HL-60 (cell line): ENCODE measurements at regions not wholly inside any gene's neighbourhood (a gene's known extent, or its start where the extent isn't known, plus 50 kb on each side); places are given as distances from the start of the nearest gene placed in this dataset.

Experiments used
- DNase-seq, 2 experiments: peaks; one replicate each; pipeline ENCODE4 v3.0.0-alpha.2; 2010 to 2020; ENCODE audit warnings: low read depth in 1 of 2, low spot score in 1 of 2
- H3K27ac ChIP-seq: fragments of 250-450 bp; sonication (Bioruptor Pico); replicated peaks from 2 replicates; pipeline ENCODE4 v1.5.1; 2020; ENCODE audit warnings: mild to moderate bottlenecking, moderate library complexity
- H3K27me3 ChIP-seq: fragments of 250-450 bp; sonication (Bioruptor Pico); 2 replicates; pipeline ENCODE4 v1.5.1; 2021; ENCODE audit warnings: mild to moderate bottlenecking, moderate library complexity; ENCODE audit not compliant: insufficient read depth, poor library complexity, severe bottlenecking
- H3K4me3 ChIP-seq: replicated peaks from 2 replicates; pipeline ENCODE4 v1.5.1; 2011; ENCODE audit warnings: mild to moderate bottlenecking, control low read depth, low read length; ENCODE audit not compliant: insufficient read depth
- GABPA ChIP-seq: IDR thresholded peaks from 2 replicates; pipeline ENCODE4 v1.6.1; 2012; ENCODE audit warnings: low read depth
- POLR2AphosphoS5 ChIP-seq: IDR thresholded peaks from 2 replicates; pipeline ENCODE4 v1.6.1; 2012; ENCODE audit warnings: low read depth
- SPI1 ChIP-seq: IDR thresholded peaks from 2 replicates; pipeline ENCODE4 v1.6.1; 2012; ENCODE audit warnings: low read depth, mild to moderate bottlenecking, borderline replicate concordance
- TF ChIP-seq, protein P1 (sequence below): IDR thresholded peaks from 2 replicates; pipeline ENCODE4 v1.6.1; 2012; ENCODE audit warnings: low read depth; ENCODE audit not compliant: insufficient replicate concordance
- TF ChIP-seq, protein P2 (sequence below): IDR thresholded peaks from one replicate; pipeline ENCODE4 v1.5.1; 2011; ENCODE audit warnings: low read length, control low read depth, inconsistent platforms; ENCODE audit not compliant: insufficient read depth

DNA sequence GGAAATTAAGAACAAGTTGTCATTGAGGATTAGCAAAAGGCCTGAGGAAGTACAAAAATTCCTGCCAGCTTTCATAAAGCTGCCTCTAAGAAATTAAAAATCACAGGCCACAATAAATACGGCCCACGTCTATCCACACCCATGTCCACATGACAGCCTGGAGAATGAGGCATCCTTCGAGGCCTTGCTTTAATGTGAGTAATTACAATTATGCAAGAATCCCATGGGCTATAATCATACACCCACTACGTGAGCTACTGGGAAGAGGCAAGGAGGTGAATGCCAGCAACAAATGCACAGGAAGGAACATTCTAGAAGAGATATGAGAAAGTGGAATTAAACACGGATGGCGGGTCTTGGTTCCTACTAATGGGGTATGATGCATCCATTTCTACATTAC, 65.4 kb upstream of the ZFHX3 start:
- no peak for DNase-seq

DNA sequence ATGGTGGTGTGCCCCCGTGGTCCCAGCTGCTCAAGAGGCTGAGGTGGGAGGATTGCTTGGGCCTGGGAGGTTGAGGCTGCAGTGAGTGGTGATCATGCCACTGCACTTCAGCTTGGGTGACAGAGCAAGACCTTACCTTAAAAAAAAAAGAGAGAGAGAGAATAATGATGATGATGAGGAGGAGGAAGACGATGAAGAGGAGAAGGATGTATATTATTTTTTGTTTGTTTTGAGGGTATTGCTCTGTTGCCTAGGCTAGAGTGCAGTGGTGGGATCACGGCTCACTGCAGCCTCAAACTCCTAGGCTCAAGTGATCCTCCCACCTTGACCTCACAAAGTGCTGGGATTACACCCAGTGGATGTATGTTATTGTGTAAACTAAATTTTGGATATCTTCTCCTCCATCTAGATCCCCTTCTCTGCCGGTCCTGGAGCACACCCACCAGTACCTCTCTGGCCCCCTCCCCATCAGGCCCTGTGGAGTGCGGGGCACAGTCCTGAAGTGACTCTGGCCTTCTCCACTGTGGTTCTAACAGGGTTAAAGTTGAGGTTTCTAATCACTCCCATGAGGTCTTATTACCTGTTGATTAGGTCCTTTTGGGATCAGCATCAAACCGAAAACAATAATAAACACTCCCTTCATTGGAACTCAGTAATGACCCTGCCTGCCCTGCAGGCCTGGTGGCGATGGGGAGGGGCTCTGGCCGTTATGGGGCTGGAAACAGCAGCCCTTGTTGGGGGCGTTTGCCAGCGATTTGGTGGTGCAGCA, 60.5 kb upstream of the ZFHX3 start:
- no peak for DNase-seq
- Histone ChIP-seq H3K27ac (no peak overlapping the region), H3K27me3 (no peaks in the 10 kb centered on the region), H3K4me3 (no peak overlapping the region)
- TF ChIP-seq, protein P1, sequence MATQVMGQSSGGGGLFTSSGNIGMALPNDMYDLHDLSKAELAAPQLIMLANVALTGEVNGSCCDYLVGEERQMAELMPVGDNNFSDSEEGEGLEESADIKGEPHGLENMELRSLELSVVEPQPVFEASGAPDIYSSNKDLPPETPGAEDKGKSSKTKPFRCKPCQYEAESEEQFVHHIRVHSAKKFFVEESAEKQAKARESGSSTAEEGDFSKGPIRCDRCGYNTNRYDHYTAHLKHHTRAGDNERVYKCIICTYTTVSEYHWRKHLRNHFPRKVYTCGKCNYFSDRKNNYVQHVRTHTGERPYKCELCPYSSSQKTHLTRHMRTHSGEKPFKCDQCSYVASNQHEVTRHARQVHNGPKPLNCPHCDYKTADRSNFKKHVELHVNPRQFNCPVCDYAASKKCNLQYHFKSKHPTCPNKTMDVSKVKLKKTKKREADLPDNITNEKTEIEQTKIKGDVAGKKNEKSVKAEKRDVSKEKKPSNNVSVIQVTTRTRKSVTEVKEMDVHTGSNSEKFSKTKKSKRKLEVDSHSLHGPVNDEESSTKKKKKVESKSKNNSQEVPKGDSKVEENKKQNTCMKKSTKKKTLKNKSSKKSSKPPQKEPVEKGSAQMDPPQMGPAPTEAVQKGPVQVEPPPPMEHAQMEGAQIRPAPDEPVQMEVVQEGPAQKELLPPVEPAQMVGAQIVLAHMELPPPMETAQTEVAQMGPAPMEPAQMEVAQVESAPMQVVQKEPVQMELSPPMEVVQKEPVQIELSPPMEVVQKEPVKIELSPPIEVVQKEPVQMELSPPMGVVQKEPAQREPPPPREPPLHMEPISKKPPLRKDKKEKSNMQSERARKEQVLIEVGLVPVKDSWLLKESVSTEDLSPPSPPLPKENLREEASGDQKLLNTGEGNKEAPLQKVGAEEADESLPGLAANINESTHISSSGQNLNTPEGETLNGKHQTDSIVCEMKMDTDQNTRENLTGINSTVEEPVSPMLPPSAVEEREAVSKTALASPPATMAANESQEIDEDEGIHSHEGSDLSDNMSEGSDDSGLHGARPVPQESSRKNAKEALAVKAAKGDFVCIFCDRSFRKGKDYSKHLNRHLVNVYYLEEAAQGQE = no peak
- TF ChIP-seq POLR2AphosphoS5 = no peak

More for the DNA sequence above, 65.4 kb upstream of the ZFHX3 start:
- no peak overlapping the region for H3K4me3 ChIP-seq
- TF ChIP-seq SPI1 = no peak
- TF ChIP-seq, protein P1 = no peak
- TF ChIP-seq, protein P2, sequence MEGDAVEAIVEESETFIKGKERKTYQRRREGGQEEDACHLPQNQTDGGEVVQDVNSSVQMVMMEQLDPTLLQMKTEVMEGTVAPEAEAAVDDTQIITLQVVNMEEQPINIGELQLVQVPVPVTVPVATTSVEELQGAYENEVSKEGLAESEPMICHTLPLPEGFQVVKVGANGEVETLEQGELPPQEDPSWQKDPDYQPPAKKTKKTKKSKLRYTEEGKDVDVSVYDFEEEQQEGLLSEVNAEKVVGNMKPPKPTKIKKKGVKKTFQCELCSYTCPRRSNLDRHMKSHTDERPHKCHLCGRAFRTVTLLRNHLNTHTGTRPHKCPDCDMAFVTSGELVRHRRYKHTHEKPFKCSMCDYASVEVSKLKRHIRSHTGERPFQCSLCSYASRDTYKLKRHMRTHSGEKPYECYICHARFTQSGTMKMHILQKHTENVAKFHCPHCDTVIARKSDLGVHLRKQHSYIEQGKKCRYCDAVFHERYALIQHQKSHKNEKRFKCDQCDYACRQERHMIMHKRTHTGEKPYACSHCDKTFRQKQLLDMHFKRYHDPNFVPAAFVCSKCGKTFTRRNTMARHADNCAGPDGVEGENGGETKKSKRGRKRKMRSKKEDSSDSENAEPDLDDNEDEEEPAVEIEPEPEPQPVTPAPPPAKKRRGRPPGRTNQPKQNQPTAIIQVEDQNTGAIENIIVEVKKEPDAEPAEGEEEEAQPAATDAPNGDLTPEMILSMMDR = no peak
- no peak for TF ChIP-seq POLR2AphosphoS5
- no peak for TF ChIP-seq GABPA
- no peak overlapping the region for H3K27ac ChIP-seq
- no peaks in the 10 kb centered on the region for H3K27me3 ChIP-seq

DNA sequence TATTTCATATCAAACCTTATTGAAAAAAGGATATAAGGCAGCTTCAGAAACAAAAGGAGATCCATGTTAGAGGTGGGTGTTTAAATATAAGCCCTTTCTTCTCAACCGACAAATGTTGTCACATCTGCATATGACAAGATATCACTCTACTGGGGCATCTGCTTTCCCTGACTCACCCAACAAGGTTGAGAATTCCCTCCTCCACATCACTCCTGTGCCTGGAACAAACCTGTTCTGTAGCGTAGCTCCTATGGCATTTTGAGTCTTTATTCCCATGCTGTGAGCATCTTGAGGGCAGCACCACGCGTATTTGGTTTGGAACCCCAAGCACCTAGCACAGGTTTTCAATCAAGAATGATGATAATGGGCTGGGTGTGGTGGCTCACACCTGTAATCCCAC, 59.4 kb upstream of the ZFHX3 start:
- no peak for DNase-seq
- Histone ChIP-seq H3K27ac (no peak overlapping the region), H3K27me3 (no peaks in the 10 kb centered on the region), H3K4me3 (no peak overlapping the region)
- TF ChIP-seq POLR2AphosphoS5 = no peak
- TF ChIP-seq, protein P1 = no peak
- TF ChIP-seq, protein P2 = no peak
- TF ChIP-seq GABPA = no peak
- no peak for TF ChIP-seq SPI1
